ENCODE measurements at regions not wholly inside any gene's neighbourhood (a gene's known extent, or its start where the extent isn't known, plus 50 kb on each side); places are given as distances from the start of the nearest gene placed in this dataset.

GRCh38 chr7:118792682-118793081 lies 568.2 kb downstream of the ANKRD7 start:
- Histone ChIP-seq H3K36me3 (replicated peaks; ENCODE audit: low read depth, low read length) (no peaks in the 10 kb centered on the region), H3K4me2 (ENCODE audit: low read length) (no peak overlapping the region), H3K27me3 (ENCODE audit: low read depth, low read length) (no peaks in the 10 kb centered on the region), H3K4me1 (ENCODE audit: low read length) (no peaks in the 10 kb centered on the region), H3K4me3 (ENCODE audit: low read length) (no peak overlapping the region), H3K79me2 (ENCODE audit: low read length) (no peaks in the 10 kb centered on the region), H4K20me1 (ENCODE audit: insufficient read depth, low read length) (no peaks in the 10 kb centered on the region), H3K9me3 (ENCODE audit: insufficient read depth, low read length) (no peaks in the 10 kb centered on the region), H2AFZ (ENCODE audit: low read depth, low read length) (no peak overlapping the region), H3K27ac (ENCODE audit: low read length) (no peak overlapping the region), H3K9ac (ENCODE audit: low read length) (no peak overlapping the region)
- TF ChIP-seq CTCF (IDR thresholded peaks at IDR 0.05; ENCODE audit: low read depth, low read length) (no peak), EZH2phosphoT487 (IDR thresholded peaks at IDR 0.05; ENCODE audit: low read depth) (no peak)

GRCh38 chr7:118793582-118793981 lies 569.1 kb downstream of the ANKRD7 start:
- Histone ChIP-seq H3K9ac (ENCODE audit: low read length) (no peak overlapping the region), H3K4me3 (ENCODE audit: low read length) (no peak overlapping the region), H3K36me3 (replicated peaks; ENCODE audit: low read depth, low read length) (no peaks in the 10 kb centered on the region), H3K9me3 (ENCODE audit: insufficient read depth, low read length) (no peaks in the 10 kb centered on the region), H3K4me1 (ENCODE audit: low read length) (no peaks in the 10 kb centered on the region), H3K79me2 (ENCODE audit: low read length) (no peaks in the 10 kb centered on the region), H4K20me1 (ENCODE audit: insufficient read depth, low read length) (no peaks in the 10 kb centered on the region), H2AFZ (ENCODE audit: low read depth, low read length) (no peak overlapping the region), H3K27ac (ENCODE audit: low read length) (no peak overlapping the region), H3K4me2 (ENCODE audit: low read length) (no peak overlapping the region), H3K27me3 (ENCODE audit: low read depth, low read length) (no peaks in the 10 kb centered on the region)
- TF ChIP-seq CTCF (IDR thresholded peaks at IDR 0.05; ENCODE audit: low read depth, low read length) (no peak), EZH2phosphoT487 (IDR thresholded peaks at IDR 0.05; ENCODE audit: low read depth) (no peak)

- Histone ChIP-seq H3K27ac (ENCODE audit: low read length) (no peak overlapping the region), H3K4me3 (ENCODE audit: low read length) (no peak overlapping the region), H3K36me3 (replicated peaks; ENCODE audit: low read depth, low read length) (no peaks in the 10 kb centered on the region), H3K4me1 (ENCODE audit: low read length) (no peaks in the 10 kb centered on the region), H3K4me2 (ENCODE audit: low read length) (no peak overlapping the region), H3K27me3 (ENCODE audit: low read depth, low read length) (no peaks in the 10 kb centered on the region), H3K9me3 (ENCODE audit: insufficient read depth, low read length) (no peaks in the 10 kb centered on the region), H4K20me1 (ENCODE audit: insufficient read depth, low read length) (no peaks in the 10 kb centered on the region), H3K79me2 (ENCODE audit: low read length) (no peaks in the 10 kb centered on the region), H2AFZ (ENCODE audit: low read depth, low read length) (no peak overlapping the region), H3K9ac (ENCODE audit: low read length) (no peak overlapping the region)
- TF ChIP-seq CTCF (IDR thresholded peaks at IDR 0.05; ENCODE audit: low read depth, low read length) (no peak), EZH2phosphoT487 (IDR thresholded peaks at IDR 0.05; ENCODE audit: low read depth) (no peak)
Observed at GRCh38 chr7:118794419-118794818, 569.9 kb downstream of the ANKRD7 start.

- no peak overlapping the region for H3K9ac ChIP-seq (ENCODE audit: low read length)
- no peaks in the 10 kb centered on the region for H3K4me1 ChIP-seq (ENCODE audit: low read length)
- H3K4me2 ChIP-seq (ENCODE audit: low read length): no peak overlapping the region
- TF ChIP-seq EZH2phosphoT487 (IDR thresholded peaks at IDR 0.05; ENCODE audit: low read depth) (no peak), CTCF (IDR thresholded peaks at IDR 0.05; ENCODE audit: low read depth, low read length) (no peak)
- H3K79me2 ChIP-seq (ENCODE audit: low read length): no peaks in the 10 kb centered on the region
- no peak overlapping the region for H3K4me3 ChIP-seq (ENCODE audit: low read length)
- H4K20me1 ChIP-seq (ENCODE audit: insufficient read depth, low read length): no peaks in the 10 kb centered on the region
- H3K36me3 ChIP-seq (replicated peaks; ENCODE audit: low read depth, low read length): no peaks in the 10 kb centered on the region
- no peak overlapping the region for H2AFZ ChIP-seq (ENCODE audit: low read depth, low read length)
- H3K9me3 ChIP-seq (ENCODE audit: insufficient read depth, low read length): no peaks in the 10 kb centered on the region
- no peaks in the 10 kb centered on the region for H3K27me3 ChIP-seq (ENCODE audit: low read depth, low read length)
- H3K27ac ChIP-seq (ENCODE audit: low read length): no peak overlapping the region
Observed at GRCh38 chr7:118801366-118801765, 576.9 kb downstream of the ANKRD7 start.

All from OCI-LY3 (cell line).